ENCODE measurements at regions not wholly inside any gene's neighbourhood (a gene's known extent, or its start where the extent isn't known, plus 50 kb on each side); places are given as distances from the start of the nearest gene placed in this dataset.

- H3K36me3 ChIP-seq (ENCODE audit: control insufficient read depth, insufficient read depth, low read length), result no peaks in the 10 kb centered on the region
- H3K4me3 ChIP-seq (ENCODE audit: low read length), result no peak overlapping the region
- no peak for DNase-seq
- WGBS (ENCODE audit: insufficient coverage, low lambda C conversion rate), result no CpG with 5 or more reads among the region's 2 CpGs
- no peak overlapping the region for H3K27ac ChIP-seq (ENCODE audit: low read length)
- no peaks in the 10 kb centered on the region for H3K27me3 ChIP-seq (ENCODE audit: control insufficient read depth, insufficient read depth, low read length)
- no peaks in the 10 kb centered on the region for H3K4me1 ChIP-seq (ENCODE audit: control insufficient read depth, insufficient read depth, low read length)
- no peaks in the 10 kb centered on the region for H3K9me3 ChIP-seq (ENCODE audit: control insufficient read depth, low read depth, low read length)
Observed at GRCh38 chr5:164688437-164688836, 1183.0 kb downstream of the MAT2B start.

- Histone ChIP-seq H3K27ac (ENCODE audit: low read length) (no peak overlapping the region), H3K36me3 (ENCODE audit: control insufficient read depth, insufficient read depth, low read length) (no peaks in the 10 kb centered on the region), H3K4me3 (ENCODE audit: low read length) (no peak overlapping the region), H3K9me3 (ENCODE audit: control insufficient read depth, low read depth, low read length) (no peaks in the 10 kb centered on the region), H3K27me3 (ENCODE audit: control insufficient read depth, insufficient read depth, low read length) (no peaks in the 10 kb centered on the region), H3K4me1 (ENCODE audit: control insufficient read depth, insufficient read depth, low read length) (no peaks in the 10 kb centered on the region)
- WGBS (ENCODE audit: insufficient coverage, low lambda C conversion rate), result no CpG with 5 or more reads among the region's 7 CpGs
- no peak for DNase-seq
Observed at GRCh38 chr5:164708831-164709230, 1203.4 kb downstream of the MAT2B start.

DNA sequence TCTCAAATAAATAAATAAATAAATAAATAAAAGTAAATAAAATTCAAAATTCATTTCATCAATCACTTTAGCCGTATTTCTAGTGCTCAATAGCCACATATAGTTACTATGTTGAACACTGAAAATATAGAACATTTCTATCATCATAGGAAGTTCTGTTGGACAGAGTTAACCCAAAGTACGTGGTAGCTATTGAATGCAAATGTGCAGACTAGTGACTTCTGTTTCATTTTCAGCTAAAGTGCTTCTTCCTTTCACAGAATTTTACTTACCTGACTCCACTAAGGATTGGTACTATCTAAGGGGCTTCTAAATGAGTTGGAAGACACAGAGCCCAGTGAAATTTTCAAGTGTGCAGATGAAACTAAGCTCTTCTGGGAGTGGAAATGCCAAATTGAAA lies 1208.3 kb downstream of the MAT2B start:
- H3K9me3 ChIP-seq (ENCODE audit: control insufficient read depth, low read depth, low read length), result no peaks in the 10 kb centered on the region
- WGBS (ENCODE audit: insufficient coverage, low lambda C conversion rate), result 67% methylated on average over 1 of the region's 2 CpGs
- DNase-seq, result no peak
- H3K27me3 ChIP-seq (ENCODE audit: control insufficient read depth, insufficient read depth, low read length), result no peaks in the 10 kb centered on the region
- H3K4me3 ChIP-seq (ENCODE audit: low read length), result no peak overlapping the region
- no peaks in the 10 kb centered on the region for H3K4me1 ChIP-seq (ENCODE audit: control insufficient read depth, insufficient read depth, low read length)
- no peak overlapping the region for H3K27ac ChIP-seq (ENCODE audit: low read length)
- no peaks in the 10 kb centered on the region for H3K36me3 ChIP-seq (ENCODE audit: control insufficient read depth, insufficient read depth, low read length)

DNA sequence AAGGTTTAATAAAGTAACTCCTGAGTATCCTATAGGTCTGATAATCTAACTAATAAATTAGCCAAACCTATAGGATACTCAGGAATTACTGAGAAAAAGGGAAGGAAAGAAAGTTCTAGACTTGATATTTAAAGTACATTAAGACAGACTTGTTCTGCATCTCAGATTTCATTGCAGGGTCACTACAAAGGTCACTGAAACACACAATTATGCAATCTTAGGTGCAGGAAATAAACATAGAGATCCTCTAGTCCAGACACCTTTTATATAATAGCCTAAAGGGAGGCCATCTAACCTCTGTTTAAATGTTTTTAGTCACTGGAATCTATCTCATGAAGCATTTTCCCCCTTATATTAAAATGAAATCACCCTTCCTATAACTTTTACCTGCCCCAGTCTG lies 1215.7 kb downstream of the MAT2B start:
- no peaks in the 10 kb centered on the region for H3K27me3 ChIP-seq (ENCODE audit: control insufficient read depth, insufficient read depth, low read length)
- no peak overlapping the region for H3K27ac ChIP-seq (ENCODE audit: low read length)
- H3K9me3 ChIP-seq (ENCODE audit: control insufficient read depth, low read depth, low read length), result no peaks in the 10 kb centered on the region
- no peak overlapping the region for H3K4me3 ChIP-seq (ENCODE audit: low read length)
- H3K36me3 ChIP-seq (ENCODE audit: control insufficient read depth, insufficient read depth, low read length), result no peaks in the 10 kb centered on the region
- no peaks in the 10 kb centered on the region for H3K4me1 ChIP-seq (ENCODE audit: control insufficient read depth, insufficient read depth, low read length)
- DNase-seq, result no peak

DNA sequence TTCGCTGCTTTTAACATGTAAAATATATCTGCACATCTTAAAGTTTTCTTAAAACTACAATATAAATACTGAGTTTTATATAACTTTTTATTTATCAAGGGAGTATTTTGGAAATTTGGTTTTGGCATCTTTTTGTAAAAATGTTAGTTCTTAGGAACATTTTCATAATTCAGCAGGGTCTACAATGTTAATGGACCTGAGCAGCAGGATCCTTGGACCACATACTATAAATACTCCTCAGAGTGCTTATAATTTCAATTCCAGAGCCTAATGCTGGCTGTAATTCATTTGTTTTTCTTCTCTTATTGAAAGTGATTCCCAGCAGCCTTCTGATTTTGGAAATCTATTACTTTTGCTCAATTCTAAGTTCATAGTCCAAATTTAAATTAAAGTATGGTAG lies 1216.2 kb downstream of the MAT2B start:
- Histone ChIP-seq H3K27ac (ENCODE audit: low read length) (no peak overlapping the region), H3K9me3 (ENCODE audit: control insufficient read depth, low read depth, low read length) (no peaks in the 10 kb centered on the region), H3K4me1 (ENCODE audit: control insufficient read depth, insufficient read depth, low read length) (no peaks in the 10 kb centered on the region), H3K4me3 (ENCODE audit: low read length) (no peak overlapping the region), H3K36me3 (ENCODE audit: control insufficient read depth, insufficient read depth, low read length) (no peaks in the 10 kb centered on the region), H3K27me3 (ENCODE audit: control insufficient read depth, insufficient read depth, low read length) (no peaks in the 10 kb centered on the region)
- 100% methylated on average over 1 of the region's 1 CpG for WGBS (ENCODE audit: insufficient coverage, low lambda C conversion rate)
- DNase-seq, result no peak

DNA sequence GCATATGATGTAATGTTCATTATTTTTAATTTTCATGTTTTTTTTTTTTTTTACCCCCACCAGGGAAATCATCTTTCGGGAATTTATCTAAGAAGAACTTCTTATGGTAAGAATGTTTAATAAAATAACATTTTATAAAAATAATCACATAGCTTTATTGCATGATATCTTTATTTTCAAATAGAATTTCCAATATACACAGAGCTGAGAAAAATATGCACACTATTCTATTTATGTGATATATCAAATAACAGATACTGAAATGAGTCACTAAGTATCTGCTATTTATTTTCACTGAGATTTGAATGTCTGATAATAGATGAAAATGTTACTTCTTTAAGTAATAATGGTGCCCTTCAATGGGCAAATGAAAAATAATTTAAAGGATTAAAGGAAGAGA lies 1217.3 kb downstream of the MAT2B start:
- whole genome bisulfite sequencing (ENCODE audit: insufficient coverage, low lambda C conversion rate), result no CpG with 5 or more reads among the region's 1 CpG
- Histone ChIP-seq H3K27me3 (ENCODE audit: control insufficient read depth, insufficient read depth, low read length) (no peaks in the 10 kb centered on the region), H3K9me3 (ENCODE audit: control insufficient read depth, low read depth, low read length) (no peaks in the 10 kb centered on the region), H3K4me3 (ENCODE audit: low read length) (no peak overlapping the region), H3K27ac (ENCODE audit: low read length) (no peak overlapping the region), H3K36me3 (ENCODE audit: control insufficient read depth, insufficient read depth, low read length) (no peaks in the 10 kb centered on the region), H3K4me1 (ENCODE audit: control insufficient read depth, insufficient read depth, low read length) (no peaks in the 10 kb centered on the region)
- no peak for DNase-seq

GRCh38 chr5:164727012-164727411 lies 1221.6 kb downstream of the MAT2B start:
- Histone ChIP-seq H3K9me3 (ENCODE audit: control insufficient read depth, low read depth, low read length) (no peaks in the 10 kb centered on the region), H3K36me3 (ENCODE audit: control insufficient read depth, insufficient read depth, low read length) (no peaks in the 10 kb centered on the region), H3K4me3 (ENCODE audit: low read length) (no peak overlapping the region), H3K27me3 (ENCODE audit: control insufficient read depth, insufficient read depth, low read length) (no peaks in the 10 kb centered on the region), H3K4me1 (ENCODE audit: control insufficient read depth, insufficient read depth, low read length) (no peaks in the 10 kb centered on the region), H3K27ac (ENCODE audit: low read length) (no peak overlapping the region)
- DNase-seq, result no peak
- WGBS (ENCODE audit: insufficient coverage, low lambda C conversion rate), result no CpG with 5 or more reads among the region's 2 CpGs

GRCh38 chr5:164728733-164729132 lies 1223.3 kb downstream of the MAT2B start:
- Histone ChIP-seq H3K27me3 (ENCODE audit: control insufficient read depth, insufficient read depth, low read length) (no peaks in the 10 kb centered on the region), H3K4me3 (ENCODE audit: low read length) (no peak overlapping the region), H3K9me3 (ENCODE audit: control insufficient read depth, low read depth, low read length) (no peaks in the 10 kb centered on the region), H3K4me1 (ENCODE audit: control insufficient read depth, insufficient read depth, low read length) (no peaks in the 10 kb centered on the region), H3K27ac (ENCODE audit: low read length) (no peak overlapping the region), H3K36me3 (ENCODE audit: control insufficient read depth, insufficient read depth, low read length) (no peaks in the 10 kb centered on the region)
- DNase-seq, result no peak
- WGBS (ENCODE audit: insufficient coverage, low lambda C conversion rate), result 85% methylated on average over 3 of the region's 3 CpGs

- H3K4me1 ChIP-seq (ENCODE audit: control insufficient read depth, insufficient read depth, low read length), result no peaks in the 10 kb centered on the region
- DNase-seq, result no peak
- no peaks in the 10 kb centered on the region for H3K36me3 ChIP-seq (ENCODE audit: control insufficient read depth, insufficient read depth, low read length)
- H3K4me3 ChIP-seq (ENCODE audit: low read length), result no peak overlapping the region
- H3K27ac ChIP-seq (ENCODE audit: low read length), result no peak overlapping the region
- no peaks in the 10 kb centered on the region for H3K9me3 ChIP-seq (ENCODE audit: control insufficient read depth, low read depth, low read length)
- no peaks in the 10 kb centered on the region for H3K27me3 ChIP-seq (ENCODE audit: control insufficient read depth, insufficient read depth, low read length)
Observed at GRCh38 chr5:164735334-164735733, 1229.9 kb downstream of the MAT2B start.

GRCh38 chr5:164741376-164741775 lies 1236.0 kb downstream of the MAT2B start:
- no peaks in the 10 kb centered on the region for H3K4me1 ChIP-seq (ENCODE audit: control insufficient read depth, insufficient read depth, low read length)
- H3K9me3 ChIP-seq (ENCODE audit: control insufficient read depth, low read depth, low read length), result no peaks in the 10 kb centered on the region
- DNase-seq, result no peak
- no peak overlapping the region for H3K4me3 ChIP-seq (ENCODE audit: low read length)
- WGBS (ENCODE audit: insufficient coverage, low lambda C conversion rate), result no CpG with 5 or more reads among the region's 3 CpGs
- no peaks in the 10 kb centered on the region for H3K27me3 ChIP-seq (ENCODE audit: control insufficient read depth, insufficient read depth, low read length)
- no peak overlapping the region for H3K27ac ChIP-seq (ENCODE audit: low read length)
- no peaks in the 10 kb centered on the region for H3K36me3 ChIP-seq (ENCODE audit: control insufficient read depth, insufficient read depth, low read length)

DNA sequence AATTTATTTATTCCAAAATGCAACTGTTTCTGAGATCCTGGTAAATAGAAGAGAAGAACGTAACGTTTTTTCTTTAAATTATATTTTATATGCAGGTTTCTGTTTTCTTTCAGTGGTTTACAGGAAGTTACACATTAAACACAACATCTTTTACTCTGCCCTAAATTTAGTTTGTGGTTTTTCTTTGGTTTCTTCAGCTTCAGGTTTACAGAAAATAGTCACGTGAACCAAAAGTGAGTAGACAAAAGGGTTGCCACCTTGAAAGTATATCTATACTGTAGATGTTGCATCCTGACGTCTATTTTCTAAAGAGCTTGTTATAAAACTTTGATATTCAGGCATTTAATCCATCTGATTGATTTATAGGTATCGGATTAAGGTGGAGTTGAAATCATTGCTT lies 1236.6 kb downstream of the MAT2B start:
- no peaks in the 10 kb centered on the region for H3K27me3 ChIP-seq (ENCODE audit: control insufficient read depth, insufficient read depth, low read length)
- no peaks in the 10 kb centered on the region for H3K4me1 ChIP-seq (ENCODE audit: control insufficient read depth, insufficient read depth, low read length)
- 86% methylated on average over 1 of the region's 5 CpGs for WGBS (ENCODE audit: insufficient coverage, low lambda C conversion rate)
- H3K9me3 ChIP-seq (ENCODE audit: control insufficient read depth, low read depth, low read length), result no peaks in the 10 kb centered on the region
- no peaks in the 10 kb centered on the region for H3K36me3 ChIP-seq (ENCODE audit: control insufficient read depth, insufficient read depth, low read length)
- no peak overlapping the region for H3K27ac ChIP-seq (ENCODE audit: low read length)
- no peak overlapping the region for H3K4me3 ChIP-seq (ENCODE audit: low read length)
- no peak for DNase-seq

- DNase-seq, result no peak
- Histone ChIP-seq H3K4me1 (ENCODE audit: control insufficient read depth, insufficient read depth, low read length) (no peaks in the 10 kb centered on the region), H3K9me3 (ENCODE audit: control insufficient read depth, low read depth, low read length) (no peaks in the 10 kb centered on the region), H3K4me3 (ENCODE audit: low read length) (no peak overlapping the region), H3K36me3 (ENCODE audit: control insufficient read depth, insufficient read depth, low read length) (no peaks in the 10 kb centered on the region), H3K27ac (ENCODE audit: low read length) (no peak overlapping the region), H3K27me3 (ENCODE audit: control insufficient read depth, insufficient read depth, low read length) (no peaks in the 10 kb centered on the region)
Observed at GRCh38 chr5:164746723-164747122, 1241.3 kb downstream of the MAT2B start.
